GM12878 (cell line): ENCODE measurements at regions not wholly inside any gene's neighbourhood (a gene's known extent, or its start where the extent isn't known, plus 50 kb on each side); places are given as distances from the start of the nearest gene placed in this dataset.
A peak's percentile ranks its signal among the peaks of the same experiment; 100 is the strongest.

Source experiments
- CREB1 ChIP-seq: IDR thresholded peaks from 2 replicates; pipeline ENCODE4 v1.6.1; 2012; ENCODE audit warnings: low read depth, mild to moderate bottlenecking, inconsistent platforms
- E2F4 ChIP-seq: IDR thresholded peaks from 2 replicates; pipeline ENCODE4 v1.6.1; 2012; ENCODE audit warnings: low read depth, low read length, improper control_type of control experiment
- FOS ChIP-seq: IDR thresholded peaks from 3 replicates; pipeline ENCODE4 v1.6.1; 2011; ENCODE audit warnings: borderline replicate concordance; ENCODE audit not compliant: insufficient read length; ENCODE audit errors: extremely low read depth
- IRF5 ChIP-seq: fragments of 450-650 bp; IDR thresholded peaks from 2 replicates; pipeline ENCODE4 v1.6.1; 2017; ENCODE audit warnings: borderline replicate concordance
- RELA ChIP-seq: fragments of 450-650 bp; IDR thresholded peaks from 2 replicates; pipeline ENCODE4 v1.8.0; 2014; ENCODE audit warnings: borderline replicate concordance; ENCODE audit not compliant: partially characterized antibody
- REST ChIP-seq: IDR thresholded peaks from 2 replicates; pipeline ENCODE4 v1.6.1; 2012; ENCODE audit warnings: mild to moderate bottlenecking, low read depth, low read length
- RUNX3 ChIP-seq: IDR thresholded peaks from 2 replicates; pipeline ENCODE4 v1.6.1; 2012; ENCODE audit warnings: low read length, inconsistent platforms
- SMAD5 ChIP-seq: IDR thresholded peaks from 2 replicates; pipeline ENCODE4 v1.6.1; 2016; ENCODE audit warnings: antibody characterized with exemption, low read depth
- SMARCA5 ChIP-seq: fragments of 450-650 bp; IDR thresholded peaks from 2 replicates; pipeline ENCODE4 v1.6.1; 2017; ENCODE audit warnings: mild to moderate bottlenecking
- TARDBP ChIP-seq: IDR thresholded peaks from 2 replicates; pipeline ENCODE4 v1.6.1; 2016; ENCODE audit warnings: borderline replicate concordance
- ZBED1 ChIP-seq: IDR thresholded peaks from 2 replicates; pipeline ENCODE4 v1.6.1; 2016; ENCODE audit warnings: borderline replicate concordance
- ZBTB11 ChIP-seq: fragments of 450-650 bp; formaldehyde crosslinking; IDR thresholded peaks from 2 replicates; pipeline ENCODE4 v1.5.0; 2022; ENCODE audit warnings: mild to moderate bottlenecking, missing genetic modification characterization
- ZBTB4 ChIP-seq: fragments of 450-650 bp; formaldehyde crosslinking; IDR thresholded peaks from 2 replicates; pipeline ENCODE4 v1.4.0; 2022; ENCODE audit warnings: mild to moderate bottlenecking, moderate library complexity
- ZNF207 ChIP-seq: fragments of 450-650 bp; IDR thresholded peaks from 2 replicates; pipeline ENCODE4 v1.6.1; 2014; ENCODE audit warnings: antibody characterized with exemption, mild to moderate bottlenecking, borderline replicate concordance

GRCh38 chr3:72163809-72164634, 379.1 kb upstream of the PROK2 start (continued):
- TF ChIP-seq ZBTB11 (CRISPR knock-in tag) (no peak), REST (peak; percentile 22; the same call in 1 of the 2 replicates), TARDBP (0 out of 2 replicates have a peak, but pooled peaks have one; percentile 34), SMARCA5 (peak; percentile 79), SMAD5 (0 out of 2 replicates have a peak, but pooled peaks have one; percentile 50), IRF5 (peak; percentile 49), E2F4 (no peak), ZBED1 (peak; percentile 95), ZBTB4 (CRISPR knock-in tag) (no peak), RELA (peak; percentile 75), FOS (peak; percentile 0), ZNF207 (no peak), CREB1 (peak; percentile 64), RUNX3 (peak; percentile 97)
